G401 (cell line): ENCODE measurements at regions not wholly inside any gene's neighbourhood (a gene's known extent, or its start where the extent isn't known, plus 50 kb on each side); places are given as distances from the start of the nearest gene placed in this dataset.
"Not testable (repeated sequence)": the region's sequence is repeated elsewhere in the genome, so short reads cannot be mapped to it uniquely, and the experiment has no call there.

Experiments used
- DNase-seq: peaks from one replicate; pipeline ENCODE4 v3.0.0-alpha.2; 2015; ENCODE audit warnings: low spot score
- in situ Hi-C: cut with HindIII; loops from 2 replicates; pipeline ENCODE4 v1.10.0; 2016; ENCODE audit warnings: low sequenced_read_pairs, mixed read lengths

GRCh38 chr2:7732497-7732896 lies 815.3 kb downstream of the RNF144A start:
- in situ Hi-C loops, result no loop called here
- no peak for DNase-seq

- DNase-seq, result no peak
- in situ Hi-C loops, result no loop called here
Measured at GRCh38 chr2:7736646-7737305, 819.6 kb downstream of the RNF144A start.

DNA sequence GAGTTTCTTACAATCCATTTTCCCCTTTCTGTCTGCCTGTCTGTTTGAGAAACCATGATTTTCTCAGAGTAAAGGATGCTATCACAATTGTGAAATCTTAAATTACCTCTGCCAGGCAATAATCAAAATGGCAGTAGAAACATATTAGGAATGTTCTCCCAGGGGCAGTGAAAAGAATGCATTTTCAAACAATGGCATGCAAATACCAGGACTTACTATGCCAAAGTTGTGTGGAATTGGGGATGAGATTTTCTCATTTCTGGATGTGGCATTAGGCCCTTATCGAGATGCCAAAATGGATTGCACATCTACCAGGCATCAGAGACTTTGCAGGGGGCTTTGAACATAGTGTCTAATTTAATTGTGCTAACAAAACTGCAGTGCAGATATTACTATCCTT lies 821.4 kb downstream of the RNF144A start:
- no peak for DNase-seq
- in situ Hi-C loops, result no loop called here

- DNase-seq, result peak; percentile 6
- in situ Hi-C loops, result no loop called here
Measured at GRCh38 chr2:7740114-7740513, 822.9 kb downstream of the RNF144A start.

DNA sequence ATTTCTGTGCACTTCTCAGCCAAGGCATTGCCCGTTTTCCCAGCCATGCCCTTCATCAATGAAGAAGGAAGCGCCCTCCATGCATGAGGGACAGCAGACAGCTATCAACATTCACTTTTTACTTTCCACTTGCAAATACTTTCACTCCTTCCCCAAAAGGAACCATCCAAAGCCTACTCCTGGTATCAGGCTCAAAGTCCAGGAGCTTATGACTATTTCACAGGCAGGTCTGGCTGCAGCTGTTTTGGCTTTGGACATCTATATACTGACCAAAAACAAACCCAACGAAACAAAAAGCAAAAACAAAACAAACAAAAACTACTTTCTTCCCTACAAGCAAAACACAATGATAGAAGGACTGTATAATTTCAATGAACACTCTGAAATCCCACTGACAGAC lies 825.1 kb downstream of the RNF144A start:
- in situ Hi-C loops, result no loop called here
- no peak for DNase-seq

DNA sequence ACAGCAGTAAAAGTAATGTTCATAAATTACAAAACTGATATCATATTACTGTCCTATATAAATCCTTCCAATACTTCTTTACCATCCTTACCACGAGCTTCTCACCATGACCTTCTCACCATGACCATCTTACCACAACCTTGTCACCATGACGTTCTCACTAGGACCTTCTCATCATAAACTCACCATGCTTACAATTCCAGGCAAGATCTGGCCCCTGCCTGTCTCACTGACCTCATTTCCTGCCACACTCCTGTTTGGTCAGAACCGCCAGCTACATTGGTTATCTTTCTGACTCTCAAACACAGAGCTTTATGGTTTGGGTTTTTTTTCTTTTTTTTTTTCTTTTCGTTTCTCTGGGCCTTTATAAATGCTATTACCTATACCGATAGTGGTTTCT lies 827.6 kb downstream of the RNF144A start:
- DNase-seq, result no peak
- in situ Hi-C loops, result no loop called here

DNA sequence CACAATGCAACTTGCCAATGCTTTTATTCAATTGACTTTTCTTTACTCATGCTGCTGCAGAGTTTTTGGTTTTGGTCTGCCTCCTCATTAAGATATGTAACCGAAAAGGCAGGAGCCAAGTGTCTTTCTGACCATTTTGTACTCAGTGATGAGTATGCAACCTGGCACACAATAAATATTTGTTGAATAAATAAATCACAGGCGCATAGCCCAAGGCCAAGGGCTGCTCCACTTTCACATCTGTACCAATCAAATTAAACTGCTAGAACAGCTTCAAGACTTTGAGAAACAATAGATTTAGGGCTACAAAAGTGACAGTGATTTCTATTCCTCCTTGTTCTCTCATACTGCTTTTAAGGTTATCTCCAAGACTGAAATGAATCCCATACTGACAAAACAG lies 828.2 kb downstream of the RNF144A start:
- in situ Hi-C loops, result no loop called here
- no peak for DNase-seq

DNA sequence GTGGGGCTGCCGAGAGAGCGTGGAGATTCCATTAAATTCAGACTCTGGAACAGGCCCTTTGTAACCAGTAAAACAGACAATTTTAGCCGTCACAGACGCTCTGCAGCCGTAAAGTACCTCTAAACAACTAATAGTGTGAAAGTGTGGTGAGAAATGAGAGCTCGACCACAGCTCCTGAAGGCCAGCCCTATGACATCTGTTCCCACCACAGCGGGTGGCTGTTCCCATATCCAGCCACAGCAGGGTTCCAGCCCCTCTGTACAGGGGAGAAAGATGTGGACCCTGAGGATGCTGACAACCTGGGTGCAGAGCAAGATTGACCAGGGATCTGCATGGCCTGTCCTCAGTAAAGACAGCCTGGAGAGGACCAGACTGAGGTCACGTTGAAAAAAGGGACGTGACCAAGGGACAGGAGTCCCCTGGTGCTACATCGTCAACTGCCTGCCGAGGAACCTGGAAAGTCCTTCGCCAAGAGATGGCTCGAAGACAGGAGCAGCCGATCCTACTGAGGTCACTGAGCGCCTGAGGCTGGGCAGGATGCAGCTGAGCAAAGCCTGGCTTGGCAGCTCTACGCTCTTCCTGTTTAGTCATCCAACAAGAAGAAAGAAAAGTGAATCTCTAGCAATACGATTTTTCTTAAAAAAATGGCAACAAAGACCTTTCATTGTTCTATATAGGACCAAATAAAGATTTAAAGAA lies 831.7 kb downstream of the RNF144A start:
- in situ Hi-C loops, result no loop called here
- no peak for DNase-seq

- no peak for DNase-seq
- in situ Hi-C loops, result no loop called here
Measured at GRCh38 chr2:7749895-7750559, 832.8 kb downstream of the RNF144A start.

DNA sequence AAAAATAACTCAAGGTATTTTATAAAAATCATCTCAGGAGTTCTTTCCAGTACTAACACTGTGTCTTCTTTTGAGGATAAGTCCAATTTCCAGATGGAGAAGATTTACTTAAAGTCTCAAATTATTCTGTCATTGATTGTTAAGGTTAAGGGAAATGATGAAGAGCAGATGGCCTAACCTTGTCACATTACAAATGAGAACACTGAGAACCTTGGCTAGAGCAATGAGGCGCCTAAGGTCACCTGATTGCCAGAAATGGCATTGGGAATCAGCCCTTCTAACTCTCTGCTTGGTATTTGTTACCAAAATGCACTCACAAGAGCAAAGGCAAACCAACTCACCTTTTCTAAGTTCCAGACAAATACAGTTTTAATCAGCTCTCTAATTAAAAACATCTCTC lies 835.1 kb downstream of the RNF144A start:
- no peak for DNase-seq
- in situ Hi-C loops, result no loop called here

GRCh38 chr2:7753777-7754176 lies 836.6 kb downstream of the RNF144A start:
- in situ Hi-C loops, result no loop called here
- DNase-seq, result no peak

GRCh38 chr2:7755879-7756278 lies 838.7 kb downstream of the RNF144A start:
- DNase-seq, result no peak
- in situ Hi-C loops, result no loop called here

GRCh38 chr2:7758073-7758759 lies 841.0 kb downstream of the RNF144A start:
- no peak for DNase-seq
- in situ Hi-C loops, result no loop called here

GRCh38 chr2:7759898-7760297 lies 842.7 kb downstream of the RNF144A start:
- in situ Hi-C loops, result no loop called here
- no peak for DNase-seq

DNA sequence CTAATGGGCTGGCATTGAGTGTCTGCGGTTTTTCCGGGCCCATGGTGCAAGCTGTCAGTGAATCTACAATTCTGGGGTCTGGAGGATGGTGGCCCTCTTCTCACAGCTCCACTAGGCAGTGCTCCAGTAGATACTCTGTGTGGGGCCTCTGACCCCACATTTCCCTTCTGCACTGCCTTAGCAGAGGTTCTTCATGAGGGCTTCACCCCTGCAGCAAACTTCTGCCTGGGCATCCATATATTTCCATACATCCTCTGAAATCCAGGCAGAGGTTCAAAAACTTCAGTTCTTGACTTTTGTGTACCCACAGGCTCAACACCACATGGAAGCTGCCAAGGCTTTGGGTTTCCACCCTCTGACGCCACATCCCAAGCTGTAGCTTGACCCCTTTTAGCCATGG lies 846.2 kb downstream of the RNF144A start:
- in situ Hi-C loops, result not testable (repeated sequence)

GRCh38 chr2:7765236-7765635 lies 848.0 kb downstream of the RNF144A start:
- DNase-seq, result no peak
- in situ Hi-C loops, result no loop called here

More for the DNA sequence above, 846.2 kb downstream of the RNF144A start:
- not testable (repeated sequence) for DNase-seq

DNA sequence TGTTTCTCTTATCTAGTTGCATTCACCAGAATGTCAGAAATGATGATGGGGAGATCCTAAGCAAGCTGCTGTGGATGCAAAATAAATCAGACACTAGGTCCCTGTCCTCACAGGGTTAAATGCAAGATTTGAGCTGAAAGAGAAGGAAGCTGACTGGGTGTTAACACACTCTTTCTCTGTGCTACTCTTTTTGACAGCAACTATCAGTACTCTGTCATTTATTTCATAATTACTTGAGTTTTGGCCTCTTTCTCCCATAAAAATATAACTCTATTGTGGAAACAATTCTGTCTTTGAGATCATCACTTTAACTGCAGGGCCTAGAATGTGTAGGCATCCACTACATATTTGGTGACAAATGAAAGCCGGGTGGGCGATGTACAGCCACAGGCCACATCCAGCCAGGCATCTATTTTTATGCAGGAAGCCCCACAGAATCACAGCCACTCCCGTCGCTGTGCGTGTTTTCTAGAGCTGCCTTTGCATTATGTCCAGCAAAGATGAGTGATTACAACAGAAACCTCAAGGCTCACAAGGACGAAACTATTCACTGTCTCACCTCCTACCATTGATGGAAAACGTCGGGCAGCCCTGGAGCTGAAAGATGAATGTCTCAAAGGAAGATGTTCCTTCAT lies 849.0 kb downstream of the RNF144A start:
- DNase-seq, result no peak
- in situ Hi-C loops, result no loop called here

DNA sequence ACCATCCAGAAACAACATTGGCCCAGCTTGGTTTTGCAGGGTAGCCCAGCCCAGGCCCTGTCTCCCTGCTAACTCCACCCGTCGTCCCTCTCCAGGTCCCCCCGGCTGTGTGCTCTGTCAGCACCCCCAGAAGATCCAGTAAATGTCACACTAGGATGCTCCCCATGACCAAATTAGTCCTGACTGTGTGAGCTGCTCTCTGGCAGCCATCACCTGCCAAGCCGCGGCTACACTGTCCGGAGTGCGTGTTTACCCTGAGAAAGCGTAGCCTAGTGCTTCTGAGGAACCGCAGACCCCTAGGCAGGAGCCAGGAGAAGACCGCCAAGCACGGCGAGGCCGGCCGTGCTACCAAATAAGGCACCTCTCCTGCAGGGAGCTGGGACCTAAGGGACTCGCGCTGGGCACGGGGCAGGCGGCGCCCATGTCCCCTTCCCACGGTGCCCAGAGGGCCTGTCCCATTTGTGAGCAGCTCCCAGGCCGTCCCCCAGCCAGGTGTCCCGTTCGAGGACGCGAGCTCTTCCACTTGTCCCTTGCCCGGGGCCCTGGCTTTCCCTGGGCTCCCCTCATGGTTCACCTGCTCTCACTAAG lies 849.9 kb downstream of the RNF144A start:
- DNase-seq, result no peak
- in situ Hi-C loops, result no loop called here

DNA sequence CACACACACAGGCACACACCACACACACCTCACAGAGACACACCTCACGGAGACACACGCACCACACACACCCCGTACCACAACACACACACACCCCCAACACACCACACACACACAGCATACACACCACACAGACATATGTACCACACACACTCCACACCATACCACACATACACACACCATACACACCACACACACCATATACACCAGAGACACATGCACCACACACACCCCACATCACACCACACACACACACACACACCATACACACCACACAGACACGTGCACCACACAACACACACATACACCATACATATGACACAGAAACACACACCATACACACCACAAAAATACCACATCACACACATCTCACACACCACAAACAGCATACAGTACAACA lies 850.7 kb downstream of the RNF144A start:
- in situ Hi-C loops, result no loop called here
- no peak for DNase-seq
